ENCODE measurements at regions not wholly inside any gene's neighbourhood (a gene's known extent, or its start where the extent isn't known, plus 50 kb on each side); places are given as distances from the start of the nearest gene placed in this dataset.

DNA sequence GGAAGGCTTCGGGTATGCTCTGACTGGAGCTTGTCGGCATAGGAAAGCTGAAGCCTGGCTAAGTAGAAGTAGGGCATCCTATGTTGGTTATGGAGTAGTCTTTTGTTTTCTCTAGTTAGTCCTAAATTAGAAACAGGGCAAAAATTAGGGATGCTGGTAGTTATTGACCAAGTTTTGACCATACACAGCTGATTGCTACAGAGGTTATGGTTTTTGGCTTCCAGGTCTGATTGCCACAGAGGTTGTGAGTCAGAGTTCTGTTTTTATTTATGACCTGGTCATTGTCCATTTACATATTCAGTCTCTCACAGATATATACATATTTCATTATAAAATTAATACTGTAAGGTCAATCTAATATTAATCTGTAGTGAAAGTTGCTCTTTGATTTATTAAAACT lies 219.2 kb downstream of the FSCB start:
- CTCF ChIA-PET (ENCODE audit: low intra/inter-chr PET ratio, low total read pairs) = no interaction called here
- no peaks in the 10 kb centered on the region for H4K20me1 ChIP-seq (ENCODE audit: insufficient read depth, low read length)
- no peak overlapping the region for H3K4me2 ChIP-seq (ENCODE audit: low read depth, low read length)
- intact Hi-C loops (cut with micrococcal nuclease; ENCODE audit: unreplicated experiment) (no loop called here), in situ Hi-C loops (cut with HindIII; ENCODE audit: extremely low pct_ligation_motif_present, low pct_unique_long_range_greater_than_20kb) (no loop called here)
- FAIRE-seq = no peak
- no peak overlapping the region for H3K9ac ChIP-seq (ENCODE audit: insufficient read depth, low read depth, low read length)
- no peaks in the 10 kb centered on the region for H3K4me1 ChIP-seq (ENCODE audit: insufficient read depth, low read length)
- H3K4me3 ChIP-seq (replicated peaks in 1 of 3; ENCODE audit: insufficient read depth in 1 of 3, low read depth in 2 of 3, low read length in 3 of 3) = no peak overlapping the region
- H2AFZ ChIP-seq (ENCODE audit: low read length) = no peak overlapping the region
- H3K36me3 ChIP-seq (replicated peaks in 1 of 2; ENCODE audit: control insufficient read depth in 1 of 2, insufficient read depth in 2 of 2, low read length in 2 of 2) = no peaks in the 10 kb centered on the region
- no peaks in the 10 kb centered on the region for H3K27me3 ChIP-seq (ENCODE audit: control insufficient read depth in 1 of 2, insufficient read depth in 2 of 2, low read length in 2 of 2)
- WGBS (ENCODE audit: low lambda C conversion rate) = 12% methylated on average over 2 of the region's 2 CpGs
- BruUV-seq (replicated peaks) = no TSS peak
- TF ChIP-seq, protein P1, sequence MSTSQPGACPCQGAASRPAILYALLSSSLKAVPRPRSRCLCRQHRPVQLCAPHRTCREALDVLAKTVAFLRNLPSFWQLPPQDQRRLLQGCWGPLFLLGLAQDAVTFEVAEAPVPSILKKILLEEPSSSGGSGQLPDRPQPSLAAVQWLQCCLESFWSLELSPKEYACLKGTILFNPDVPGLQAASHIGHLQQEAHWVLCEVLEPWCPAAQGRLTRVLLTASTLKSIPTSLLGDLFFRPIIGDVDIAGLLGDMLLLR (CRISPR knock-in tag; IDR thresholded peaks at IDR 0.05) = no peak
- TF ChIP-seq ZNF460 (CRISPR knock-in tag; IDR thresholded peaks at IDR 0.05; ENCODE audit: borderline replicate concordance) (no peak), MAZ (IDR thresholded peaks at IDR 0.05; ENCODE audit: borderline replicate concordance, low read depth, low read length) (no peak), MAZ (CRISPR knock-in tag; IDR thresholded peaks at IDR 0.05; ENCODE audit: low read depth) (no peak), JUN (CRISPR knock-in tag; IDR thresholded peaks at IDR 0.05) (no peak), SRSF9 (IDR thresholded peaks at IDR 0.05; ENCODE audit: borderline replicate concordance, insufficient read depth, low read depth, low read length, poor library complexity, severe bottlenecking) (no peak), ZBTB3 (CRISPR knock-in tag; IDR thresholded peaks at IDR 0.05; ENCODE audit: borderline replicate concordance, low read depth) (no peak), IKZF1 (IDR thresholded peaks at IDR 0.05) (no peak), ISL2 (CRISPR knock-in tag; IDR thresholded peaks at IDR 0.05) (no peak), HMG20B (CRISPR knock-in tag; conservative IDR thresholded peaks at IDR 0.05) (no peak), EHMT2 (IDR thresholded peaks at IDR 0.05; ENCODE audit: borderline replicate concordance, low read depth, low read length) (no peak), MYC (CRISPR knock-in tag; IDR thresholded peaks at IDR 0.05; ENCODE audit: borderline replicate concordance) (no peak), RFX5 (IDR thresholded peaks at IDR 0.05; ENCODE audit: low read depth, low read length) (no peak), TCF7 (IDR thresholded peaks at IDR 0.05; ENCODE audit: low read depth) (no peak), ZNF672 (CRISPR knock-in tag; IDR thresholded peaks at IDR 0.05) (no peak), MLLT10 (CRISPR knock-in tag; IDR thresholded peaks at IDR 0.05) (no peak)
- TF ChIP-seq, protein P2, sequence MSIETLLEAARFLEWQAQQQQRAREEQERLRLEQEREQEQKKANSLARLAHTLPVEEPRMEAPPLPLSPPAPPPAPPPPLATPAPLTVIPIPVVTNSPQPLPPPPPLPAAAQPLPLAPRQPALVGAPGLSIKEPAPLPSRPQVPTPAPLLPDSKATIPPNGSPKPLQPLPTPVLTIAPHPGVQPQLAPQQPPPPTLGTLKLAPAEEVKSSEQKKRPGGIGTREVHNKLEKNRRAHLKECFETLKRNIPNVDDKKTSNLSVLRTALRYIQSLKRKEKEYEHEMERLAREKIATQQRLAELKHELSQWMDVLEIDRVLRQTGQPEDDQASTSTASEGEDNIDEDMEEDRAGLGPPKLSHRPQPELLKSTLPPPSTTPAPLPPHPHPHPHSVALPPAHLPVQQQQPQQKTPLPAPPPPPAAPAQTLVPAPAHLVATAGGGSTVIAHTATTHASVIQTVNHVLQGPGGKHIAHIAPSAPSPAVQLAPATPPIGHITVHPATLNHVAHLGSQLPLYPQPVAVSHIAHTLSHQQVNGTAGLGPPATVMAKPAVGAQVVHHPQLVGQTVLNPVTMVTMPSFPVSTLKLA (IDR thresholded peaks at IDR 0.05) = no peak
- TF ChIP-seq, protein P3, sequence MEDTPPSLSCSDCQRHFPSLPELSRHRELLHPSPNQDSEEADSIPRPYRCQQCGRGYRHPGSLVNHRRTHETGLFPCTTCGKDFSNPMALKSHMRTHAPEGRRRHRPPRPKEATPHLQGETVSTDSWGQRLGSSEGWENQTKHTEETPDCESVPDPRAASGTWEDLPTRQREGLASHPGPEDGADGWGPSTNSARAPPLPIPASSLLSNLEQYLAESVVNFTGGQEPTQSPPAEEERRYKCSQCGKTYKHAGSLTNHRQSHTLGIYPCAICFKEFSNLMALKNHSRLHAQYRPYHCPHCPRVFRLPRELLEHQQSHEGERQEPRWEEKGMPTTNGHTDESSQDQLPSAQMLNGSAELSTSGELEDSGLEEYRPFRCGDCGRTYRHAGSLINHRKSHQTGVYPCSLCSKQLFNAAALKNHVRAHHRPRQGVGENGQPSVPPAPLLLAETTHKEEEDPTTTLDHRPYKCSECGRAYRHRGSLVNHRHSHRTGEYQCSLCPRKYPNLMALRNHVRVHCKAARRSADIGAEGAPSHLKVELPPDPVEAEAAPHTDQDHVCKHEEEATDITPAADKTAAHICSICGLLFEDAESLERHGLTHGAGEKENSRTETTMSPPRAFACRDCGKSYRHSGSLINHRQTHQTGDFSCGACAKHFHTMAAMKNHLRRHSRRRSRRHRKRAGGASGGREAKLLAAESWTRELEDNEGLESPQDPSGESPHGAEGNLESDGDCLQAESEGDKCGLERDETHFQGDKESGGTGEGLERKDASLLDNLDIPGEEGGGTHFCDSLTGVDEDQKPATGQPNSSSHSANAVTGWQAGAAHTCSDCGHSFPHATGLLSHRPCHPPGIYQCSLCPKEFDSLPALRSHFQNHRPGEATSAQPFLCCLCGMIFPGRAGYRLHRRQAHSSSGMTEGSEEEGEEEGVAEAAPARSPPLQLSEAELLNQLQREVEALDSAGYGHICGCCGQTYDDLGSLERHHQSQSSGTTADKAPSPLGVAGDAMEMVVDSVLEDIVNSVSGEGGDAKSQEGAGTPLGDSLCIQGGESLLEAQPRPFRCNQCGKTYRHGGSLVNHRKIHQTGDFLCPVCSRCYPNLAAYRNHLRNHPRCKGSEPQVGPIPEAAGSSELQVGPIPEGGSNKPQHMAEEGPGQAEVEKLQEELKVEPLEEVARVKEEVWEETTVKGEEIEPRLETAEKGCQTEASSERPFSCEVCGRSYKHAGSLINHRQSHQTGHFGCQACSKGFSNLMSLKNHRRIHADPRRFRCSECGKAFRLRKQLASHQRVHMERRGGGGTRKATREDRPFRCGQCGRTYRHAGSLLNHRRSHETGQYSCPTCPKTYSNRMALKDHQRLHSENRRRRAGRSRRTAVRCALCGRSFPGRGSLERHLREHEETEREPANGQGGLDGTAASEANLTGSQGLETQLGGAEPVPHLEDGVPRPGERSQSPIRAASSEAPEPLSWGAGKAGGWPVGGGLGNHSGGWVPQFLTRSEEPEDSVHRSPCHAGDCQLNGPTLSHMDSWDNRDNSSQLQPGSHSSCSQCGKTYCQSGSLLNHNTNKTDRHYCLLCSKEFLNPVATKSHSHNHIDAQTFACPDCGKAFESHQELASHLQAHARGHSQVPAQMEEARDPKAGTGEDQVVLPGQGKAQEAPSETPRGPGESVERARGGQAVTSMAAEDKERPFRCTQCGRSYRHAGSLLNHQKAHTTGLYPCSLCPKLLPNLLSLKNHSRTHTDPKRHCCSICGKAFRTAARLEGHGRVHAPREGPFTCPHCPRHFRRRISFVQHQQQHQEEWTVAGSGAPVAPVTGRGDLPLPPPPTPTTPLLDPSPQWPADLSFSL (CRISPR knock-in tag; IDR thresholded peaks at IDR 0.05) = no peak
- H3K9me3 ChIP-seq (ENCODE audit: low read length) = 0 out of 2 replicates have a peak, but pooled peaks cover 3% of the 10 kb centered on the region
- no peak for ATAC-seq
- POLR2A ChIA-PET = no interaction called here
- no peak for DNase-seq (ENCODE audit: low spot score)
- H3K27ac ChIP-seq (ENCODE audit: extremely low read length, insufficient read depth, low read length) = no peak overlapping the region
- no peaks in the 10 kb centered on the region for H3K79me2 ChIP-seq (ENCODE audit: insufficient read depth, low read length)
